MCF 10A (cell line): ENCODE measurements at regions not wholly inside any gene's neighbourhood (a gene's known extent, or its start where the extent isn't known, plus 50 kb on each side); places are given as distances from the start of the nearest gene placed in this dataset.

ENCODE experiments used
- BruUV-seq: library from RNA; stranded (reverse); fragments of 400-500 nt; replicated peaks from 2 replicates; lab custom pipeline; 2021; lab: Mats Ljungman, UMichigan
- CTCF ChIA-PET: fragments of 300-600 bp; sonication (Branson Sonifier 250); formaldehyde crosslinking; extraction: SDS; loops from one replicate; lab custom pipeline; 2021; ENCODE audit warnings: antibody characterized with exemption, inconsistent platforms; lab: Yijun Ruan, JAX
- POLR2A ChIA-PET: fragments of 300-600, 350-650 bp; sonication (Branson Sonifier 250); formaldehyde crosslinking; extraction: SDS; loops from one replicate; lab custom pipeline; 2020; ENCODE audit warnings: antibody characterized with exemption, inconsistent platforms; lab: Yijun Ruan, JAX
- DNase-seq: peaks from one replicate; pipeline ENCODE4 v3.0.0-alpha.2; 2018; ENCODE audit not compliant: unreplicated experiment
- H3K27ac Mint-ChIP-seq: one replicate; pipeline ENCODE4 v1.8.0; 2022; ENCODE audit warnings: mild to moderate bottlenecking, low read depth, mixed read lengths; ENCODE audit not compliant: unreplicated experiment
- H3K27me3 Mint-ChIP-seq: one replicate; pipeline ENCODE4 v1.8.0; 2022; ENCODE audit warnings: mixed read lengths; ENCODE audit not compliant: insufficient read depth, unreplicated experiment
- H3K36me3 Mint-ChIP-seq: one replicate; pipeline ENCODE4 v1.8.0; 2022; ENCODE audit warnings: mild to moderate bottlenecking, moderate library complexity, mixed read lengths; ENCODE audit not compliant: insufficient read depth, unreplicated experiment
- H3K4me1 Mint-ChIP-seq: one replicate; pipeline ENCODE4 v1.8.0; 2022; ENCODE audit warnings: mixed read lengths; ENCODE audit not compliant: insufficient read depth, unreplicated experiment
- H3K4me3 Mint-ChIP-seq: one replicate; pipeline ENCODE4 v1.8.0; 2022; ENCODE audit warnings: mild to moderate bottlenecking, moderate library complexity, mixed read lengths; ENCODE audit not compliant: unreplicated experiment
- H3K9me3 Mint-ChIP-seq: one replicate; pipeline ENCODE4 v1.8.0; 2022; ENCODE audit warnings: mixed read lengths; ENCODE audit not compliant: unreplicated experiment
- intact Hi-C: fragments of 100-400 bp; cut with micrococcal nuclease; formaldehyde crosslinking; loops from 2 replicates; pipeline ENCODE4 v1.14.1; 2022
- TF ChIP-seq, protein P1 (sequence below): fragments of 200-600 bp; IDR thresholded peaks from one replicate; pipeline ENCODE4 v1.8.0; 2022; ENCODE audit warnings: antibody characterized with exemption, mild to moderate bottlenecking; ENCODE audit not compliant: unreplicated experiment

DNA sequence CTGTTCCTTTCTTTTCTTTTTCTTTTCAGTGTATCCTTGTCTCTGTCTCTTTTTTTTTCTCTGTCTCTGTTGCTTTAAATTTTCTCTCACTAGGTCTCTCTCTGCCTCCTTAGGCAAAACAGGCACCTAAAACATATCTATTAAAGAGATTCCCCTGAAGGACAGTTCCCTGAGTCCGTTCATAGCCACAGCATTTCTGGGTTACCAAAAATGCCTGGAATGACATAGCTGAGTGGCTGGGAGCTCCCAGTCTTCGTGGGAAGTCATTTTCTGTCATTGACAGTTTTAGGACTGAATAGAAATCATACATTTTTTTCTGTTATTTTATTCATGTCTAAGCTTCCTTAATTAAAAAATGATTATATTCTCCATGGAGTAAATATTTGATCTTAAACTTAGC lies 323.8 kb upstream of the AZI2 start:
- H3K27ac Mint-ChIP-seq = no peak overlapping the region
- no TSS peak for BruUV-seq
- TF ChIP-seq, protein P1, sequence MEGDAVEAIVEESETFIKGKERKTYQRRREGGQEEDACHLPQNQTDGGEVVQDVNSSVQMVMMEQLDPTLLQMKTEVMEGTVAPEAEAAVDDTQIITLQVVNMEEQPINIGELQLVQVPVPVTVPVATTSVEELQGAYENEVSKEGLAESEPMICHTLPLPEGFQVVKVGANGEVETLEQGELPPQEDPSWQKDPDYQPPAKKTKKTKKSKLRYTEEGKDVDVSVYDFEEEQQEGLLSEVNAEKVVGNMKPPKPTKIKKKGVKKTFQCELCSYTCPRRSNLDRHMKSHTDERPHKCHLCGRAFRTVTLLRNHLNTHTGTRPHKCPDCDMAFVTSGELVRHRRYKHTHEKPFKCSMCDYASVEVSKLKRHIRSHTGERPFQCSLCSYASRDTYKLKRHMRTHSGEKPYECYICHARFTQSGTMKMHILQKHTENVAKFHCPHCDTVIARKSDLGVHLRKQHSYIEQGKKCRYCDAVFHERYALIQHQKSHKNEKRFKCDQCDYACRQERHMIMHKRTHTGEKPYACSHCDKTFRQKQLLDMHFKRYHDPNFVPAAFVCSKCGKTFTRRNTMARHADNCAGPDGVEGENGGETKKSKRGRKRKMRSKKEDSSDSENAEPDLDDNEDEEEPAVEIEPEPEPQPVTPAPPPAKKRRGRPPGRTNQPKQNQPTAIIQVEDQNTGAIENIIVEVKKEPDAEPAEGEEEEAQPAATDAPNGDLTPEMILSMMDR = no peak
- no peak overlapping the region for H3K4me3 Mint-ChIP-seq
- intact Hi-C loops = no loop called here
- ChIA-PET POLR2A (no interaction called here), CTCF (interaction anchor here (1.0 kb wide), 1 partner anchor 55 kb away, joined by 3 read pairs; no protein-coding TSS in a partner anchor)
- no peaks in the 10 kb centered on the region for H3K4me1 Mint-ChIP-seq
- DNase-seq = no peak
- H3K36me3 Mint-ChIP-seq = peaks cover 6% of the 10 kb centered on the region
- H3K27me3 Mint-ChIP-seq = no peaks in the 10 kb centered on the region
- H3K9me3 Mint-ChIP-seq = no peaks in the 10 kb centered on the region

DNA sequence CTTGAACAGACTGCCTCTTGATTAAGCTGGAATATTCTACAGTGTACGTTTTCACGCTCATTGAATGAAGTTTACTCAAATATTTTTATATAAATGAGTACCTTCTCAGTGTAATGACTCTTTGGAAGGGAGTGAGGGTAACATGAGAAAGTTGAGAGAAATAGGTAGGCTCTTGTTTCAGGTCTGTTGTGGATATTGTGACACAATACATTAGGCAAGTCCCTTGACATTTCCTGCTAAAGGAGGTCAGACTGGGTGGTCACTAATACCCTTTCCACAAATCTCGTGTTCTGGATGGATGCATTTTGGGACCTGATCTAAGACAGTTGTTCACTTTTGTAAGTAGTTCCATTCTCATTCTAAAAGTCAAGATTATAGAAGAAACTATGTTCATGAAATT lies 324.8 kb upstream of the AZI2 start:
- intact Hi-C loops = no loop called here
- no peaks in the 10 kb centered on the region for H3K36me3 Mint-ChIP-seq
- CTCF ChIA-PET = interaction anchor here (0.7 kb wide), 1 partner anchor 64 kb away, joined by 3 read pairs; no protein-coding TSS in a partner anchor
- no peaks in the 10 kb centered on the region for H3K4me1 Mint-ChIP-seq
- no peak overlapping the region for H3K27ac Mint-ChIP-seq
- H3K4me3 Mint-ChIP-seq = no peak overlapping the region
- BruUV-seq = no TSS peak
- POLR2A ChIA-PET = no interaction called here
- H3K27me3 Mint-ChIP-seq = no peaks in the 10 kb centered on the region
- H3K9me3 Mint-ChIP-seq = no peaks in the 10 kb centered on the region
- no peak for DNase-seq
- TF ChIP-seq, protein P1 = no peak

DNA sequence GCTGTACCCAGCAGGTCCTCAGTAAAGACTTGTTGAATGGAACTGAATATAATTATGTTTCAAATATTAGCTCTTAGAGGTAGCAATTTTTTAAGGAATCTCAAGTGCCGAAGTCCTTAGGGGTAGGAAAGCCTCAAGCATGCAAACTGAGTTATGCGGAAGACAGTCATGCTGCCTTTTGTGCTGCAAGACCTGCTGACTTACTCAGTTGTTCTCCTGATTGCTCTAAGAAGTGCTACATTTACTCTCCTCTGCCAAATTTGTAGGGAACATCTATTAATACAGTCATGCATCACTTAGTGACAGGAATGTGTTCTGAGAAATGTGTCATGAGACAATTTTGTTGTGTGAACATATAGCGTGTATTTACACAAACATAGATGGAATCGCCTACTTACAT lies 325.6 kb upstream of the AZI2 start:
- ChIA-PET CTCF (no interaction called here), POLR2A (no interaction called here)
- Mint-ChIP-seq H3K36me3 (no peaks in the 10 kb centered on the region), H3K4me1 (no peaks in the 10 kb centered on the region), H3K27me3 (no peaks in the 10 kb centered on the region), H3K27ac (no peak overlapping the region), H3K4me3 (no peak overlapping the region), H3K9me3 (no peaks in the 10 kb centered on the region)
- DNase-seq = no peak
- no TSS peak for BruUV-seq
- TF ChIP-seq, protein P1 = no peak
- intact Hi-C loops = no loop called here

DNA sequence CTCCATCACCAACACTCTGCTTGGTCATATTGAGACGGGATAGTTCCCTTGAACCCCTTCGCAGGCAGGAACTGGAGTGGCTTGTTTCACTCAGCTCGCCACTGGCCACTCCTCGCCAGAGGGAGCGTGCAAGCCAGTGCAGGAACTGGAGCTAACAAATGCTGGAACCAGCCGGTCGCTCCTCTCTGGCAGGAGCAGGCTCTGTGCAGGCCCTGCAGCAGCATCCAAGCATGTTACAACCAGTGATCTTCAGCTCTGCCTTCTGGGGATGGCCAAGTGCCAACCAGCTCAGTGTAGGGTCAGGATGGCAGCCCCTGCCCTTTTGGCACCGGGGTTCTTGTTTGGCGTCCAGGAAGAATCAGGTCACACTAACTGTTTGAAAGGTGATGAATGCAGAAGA lies 329.0 kb upstream of the AZI2 start:
- Mint-ChIP-seq H3K4me1 (no peaks in the 10 kb centered on the region), H3K4me3 (no peak overlapping the region), H3K36me3 (no peaks in the 10 kb centered on the region), H3K27me3 (no peaks in the 10 kb centered on the region), H3K9me3 (no peaks in the 10 kb centered on the region), H3K27ac (no peak overlapping the region)
- no TSS peak for BruUV-seq
- peak; percentile 6 for DNase-seq
- ChIA-PET POLR2A (no interaction called here), CTCF (interaction anchor here (0.7 to 2.6 kb wide), 4 partner anchors 10 to 405 kb away, joined by 3 to 18 read pairs (median 6); no protein-coding TSS in a partner anchor)
- intact Hi-C loops = no loop called here
- TF ChIP-seq, protein P1 = no peak
